HEK293T (cell line): ENCODE measurements at regions not wholly inside any gene's neighbourhood (a gene's known extent, or its start where the extent isn't known, plus 50 kb on each side); places are given as distances from the start of the nearest gene placed in this dataset.
A peak's percentile ranks its signal among the peaks of the same experiment; 100 is the strongest.
"Not testable (repeated sequence)": the region's sequence is repeated elsewhere in the genome, so short reads cannot be mapped to it uniquely, and the experiment has no call there.

ENCODE experiments used
- CTCF ChIA-PET: fragments of 350-600 bp; formaldehyde crosslinking; extraction: SDS; loops from one replicate; lab custom pipeline; 2021; ENCODE audit warnings: antibody characterized with exemption, inconsistent platforms; lab: Yijun Ruan, JAX
- POLR2A ChIA-PET: fragments of 350-600 bp; formaldehyde crosslinking; extraction: SDS; loops from one replicate; lab custom pipeline; 2020; ENCODE audit warnings: antibody characterized with exemption, inconsistent platforms; lab: Yijun Ruan, JAX
- DNase-seq: peaks from one replicate; pipeline ENCODE4 v3.0.0; 2012; ENCODE audit warnings: mixed read lengths; ENCODE audit errors: extremely low spot score
- ARNT ChIP-seq: fragments of 450-650 bp; IDR thresholded peaks from 2 replicates; pipeline ENCODE4 v1.6.1; 2017; ENCODE audit warnings: mild to moderate bottlenecking
- BHLHE40 ChIP-seq: fragments of 450-650 bp; IDR thresholded peaks from 2 replicates; pipeline ENCODE4 v1.6.1; 2016; ENCODE audit warnings: mild to moderate bottlenecking, moderate library complexity, borderline replicate concordance
- CTBP1 ChIP-seq: fragments of 450-650 bp; IDR thresholded peaks from 2 replicates; pipeline ENCODE4 v1.6.1; 2016; ENCODE audit warnings: borderline replicate concordance
- ELF4 ChIP-seq: fragments of 450-650 bp; IDR thresholded peaks from 2 replicates; pipeline ENCODE4 v1.6.1; 2017; ENCODE audit warnings: antibody characterized with exemption
- FOXA1 ChIP-seq: fragments of 450-650 bp; IDR thresholded peaks from 2 replicates; pipeline ENCODE4 v1.6.1; 2016; ENCODE audit warnings: mild to moderate bottlenecking
- FOXK2 ChIP-seq: fragments of 450-650 bp; IDR thresholded peaks from 2 replicates; pipeline ENCODE4 v1.6.1; 2016; ENCODE audit warnings: mild to moderate bottlenecking
- FOXM1 ChIP-seq: fragments of 450-650 bp; IDR thresholded peaks from 2 replicates; pipeline ENCODE4 v1.6.1; 2017; ENCODE audit warnings: mild to moderate bottlenecking, borderline replicate concordance
- HDGF ChIP-seq: fragments of 450-650 bp; IDR thresholded peaks from 2 replicates; pipeline ENCODE4 v1.6.1; 2017; ENCODE audit warnings: antibody characterized with exemption, borderline replicate concordance
- L3MBTL2 ChIP-seq: fragments of 450-650 bp; conservative IDR thresholded peaks from 2 replicates; pipeline ENCODE4 v1.6.1; 2016; ENCODE audit warnings: mild to moderate bottlenecking
- LEF1 ChIP-seq: fragments of 450-650 bp; IDR thresholded peaks from 2 replicates; pipeline ENCODE4 v1.6.1; 2017; ENCODE audit warnings: mild to moderate bottlenecking, borderline replicate concordance
- NFRKB ChIP-seq: fragments of 450-650 bp; IDR thresholded peaks from 2 replicates; pipeline ENCODE4 v1.6.1; 2016; ENCODE audit warnings: mild to moderate bottlenecking, moderate library complexity
- PKNOX1 ChIP-seq: fragments of 450-650 bp; IDR thresholded peaks from 2 replicates; pipeline ENCODE4 v1.6.1; 2016
- SP1 ChIP-seq: fragments of 450-650 bp; IDR thresholded peaks from 2 replicates; pipeline ENCODE4 v1.6.1; 2017
- SUZ12 ChIP-seq: fragments of 450-650 bp; IDR thresholded peaks from 2 replicates; pipeline ENCODE4 v1.6.1; 2016; ENCODE audit warnings: mild to moderate bottlenecking
- TARDBP ChIP-seq: fragments of 450-650 bp; IDR thresholded peaks from 2 replicates; pipeline ENCODE4 v1.6.1; 2016
- ZNF384 ChIP-seq: fragments of 450-650 bp; IDR thresholded peaks from 2 replicates; pipeline ENCODE4 v1.6.1; 2016

- CTCF ChIA-PET: no interaction called here
- TF ChIP-seq NFRKB (no peak), BHLHE40 (no peak)
- DNase-seq: peak; percentile 52
- POLR2A ChIA-PET: no interaction called here
Observed at GRCh38 chr4:54440394-54441136, 211.5 kb downstream of the PDGFRA start.

- CTCF ChIA-PET: no interaction called here
- no peak for TF ChIP-seq TARDBP
- no peak for TF ChIP-seq CTBP1
- TF ChIP-seq LEF1: no peak
- no peak for TF ChIP-seq ZNF384
- TF ChIP-seq L3MBTL2: no peak
- POLR2A ChIA-PET: no interaction called here
- no peak for DNase-seq
Observed at GRCh38 chr4:54445866-54446265, 211.9 kb upstream of the KIT start.

- POLR2A ChIA-PET: no interaction called here
- TF ChIP-seq CTBP1 (no peak), SP1 (no peak), FOXK2 (no peak), L3MBTL2 (no peak)
- no peak for DNase-seq
- CTCF ChIA-PET: no interaction called here
Observed at GRCh38 chr4:54446581-54446980, 211.2 kb upstream of the KIT start.

- no peak for TF ChIP-seq TARDBP
- no peak for TF ChIP-seq NFRKB
- no peak for TF ChIP-seq FOXM1
- no peak for TF ChIP-seq L3MBTL2
- no peak for TF ChIP-seq PKNOX1
- TF ChIP-seq ZNF384: no peak
- TF ChIP-seq FOXK2: no peak
- TF ChIP-seq ELF4: no peak
- TF ChIP-seq LEF1: no peak
- TF ChIP-seq BHLHE40: no peak
- TF ChIP-seq SP1: no peak
- TF ChIP-seq ARNT: no peak
- no peak for TF ChIP-seq SUZ12
- TF ChIP-seq FOXA1: no peak
- TF ChIP-seq CTBP1: no peak
- no peak for TF ChIP-seq HDGF
- ChIA-PET POLR2A (no interaction called here), CTCF (interaction anchor here (0.7 kb wide), 1 partner anchor 805 kb away, joined by 4 read pairs; no protein-coding TSS in a partner anchor)
- DNase-seq: no peak
Observed at GRCh38 chr4:54447304-54447703, 210.5 kb upstream of the KIT start.

- CTCF ChIA-PET: no interaction called here
- POLR2A ChIA-PET: no interaction called here
- TF ChIP-seq SP1: no peak
- TF ChIP-seq NFRKB: no peak
- TF ChIP-seq L3MBTL2: no peak
- no peak for TF ChIP-seq FOXA1
- TF ChIP-seq FOXM1: no peak
- no peak for TF ChIP-seq ARNT
- no peak for TF ChIP-seq HDGF
- TF ChIP-seq FOXK2: no peak
- no peak for TF ChIP-seq SUZ12
- no peak for TF ChIP-seq BHLHE40
- DNase-seq: no peak
Observed at GRCh38 chr4:54449999-54450398, 207.8 kb upstream of the KIT start.

- CTCF ChIA-PET, POLR2A ChIA-PET, DNase-seq: not testable (repeated sequence)
Observed at GRCh38 chr4:54466960-54467359, 190.8 kb upstream of the KIT start.

GRCh38 chr4:54473077-54473545 lies 184.6 kb upstream of the KIT start:
- TF ChIP-seq BHLHE40 (no peak), FOXM1 (no peak), NFRKB (no peak), FOXA1 (no peak)
- CTCF ChIA-PET: no interaction called here

GRCh38 chr4:54473798-54474197 lies 184.0 kb upstream of the KIT start:
- POLR2A ChIA-PET: no interaction called here
- CTCF ChIA-PET: no interaction called here
- no peak for DNase-seq
- TF ChIP-seq CTBP1 (no peak), SUZ12 (no peak), L3MBTL2 (no peak), ZNF384 (no peak), ARNT (no peak), ELF4 (no peak), TARDBP (no peak), NFRKB (no peak), PKNOX1 (no peak)

More at GRCh38 chr4:54473077-54473545, 184.6 kb upstream of the KIT start:
- POLR2A ChIA-PET: no interaction called here
- no peak for DNase-seq
